WTC11 (cell line): ENCODE measurements at regions not wholly inside any gene's neighbourhood (a gene's known extent, or its start where the extent isn't known, plus 50 kb on each side); places are given as distances from the start of the nearest gene placed in this dataset.
A peak's percentile ranks its signal among the peaks of the same experiment; 100 is the strongest.

Experiments used
- ATAC-seq: fragments of 200-7000 bp; cut with Tn5 transposase; 2 replicates; pipeline ENCODE4 v1.10.0; 2021; ENCODE audit warnings: mild to moderate bottlenecking, moderate library complexity
- CTCF ChIA-PET: fragments of 300-600 bp; sonication (Branson Sonifier 250); formaldehyde crosslinking; loops from one replicate; lab custom pipeline; 2021; ENCODE audit warnings: antibody characterized with exemption; lab: Charles Lee
- POLR2A ChIA-PET: fragments of 350-600 bp; sonication (Branson Sonifier 250); formaldehyde crosslinking; loops from one replicate; lab custom pipeline; 2021; ENCODE audit warnings: antibody characterized with exemption; lab: Charles Lee
- DNase-seq: peaks from one replicate; pipeline ENCODE4 v3.0.0; 2021; ENCODE audit warnings: low spot score
- H3K27ac Mint-ChIP-seq: 2 replicates; pipeline ENCODE4 v1.8.0; 2021; ENCODE audit warnings: mixed read lengths
- H3K27me3 Mint-ChIP-seq: 2 replicates; pipeline ENCODE4 v1.8.0; 2021; ENCODE audit warnings: low read depth, mild to moderate bottlenecking, moderate library complexity, mixed read lengths
- H3K36me3 Mint-ChIP-seq: 2 replicates; pipeline ENCODE4 v1.8.0; 2021; ENCODE audit warnings: mixed read lengths
- H3K4me1 Mint-ChIP-seq: 2 replicates; pipeline ENCODE4 v1.8.0; 2022; ENCODE audit warnings: mixed read lengths
- H3K4me3 Mint-ChIP-seq: 2 replicates; pipeline ENCODE4 v1.8.0; 2021; ENCODE audit warnings: mild to moderate bottlenecking, moderate library complexity, mixed read lengths
- H3K9me3 Mint-ChIP-seq: 2 replicates; pipeline ENCODE4 v1.8.0; 2021; ENCODE audit warnings: mixed read lengths
- CREM ChIP-seq: sonication (generic); formaldehyde crosslinking; IDR thresholded peaks from 2 replicates; pipeline ENCODE4 v1.8.1; 2022; ENCODE audit warnings: mild to moderate bottlenecking, missing genetic modification reagents, moderate library complexity
- FOXJ3 ChIP-seq: sonication (generic); formaldehyde crosslinking; IDR thresholded peaks from 2 replicates; pipeline ENCODE4 v1.9.0; 2021; ENCODE audit warnings: missing genetic modification reagents, mild to moderate bottlenecking, borderline replicate concordance
- JUN ChIP-seq: sonication (generic); formaldehyde crosslinking; IDR thresholded peaks from 2 replicates; pipeline ENCODE4 v1.8.0; 2023; ENCODE audit warnings: mild to moderate bottlenecking, missing genetic modification reagents
- MXD4 ChIP-seq: fragments of 250-450 bp; sonication (Bioruptor Pico); IDR thresholded peaks from 2 replicates; pipeline ENCODE4 v1.8.0; 2021; ENCODE audit warnings: mild to moderate bottlenecking, moderate library complexity, borderline replicate concordance
- MYBL2 ChIP-seq: sonication (generic); formaldehyde crosslinking; IDR thresholded peaks from 2 replicates; pipeline ENCODE4 v1.8.1; 2023; ENCODE audit warnings: mild to moderate bottlenecking, moderate library complexity, missing genetic modification reagents
- NR1H2 ChIP-seq: sonication (generic); formaldehyde crosslinking; IDR thresholded peaks from 2 replicates; pipeline ENCODE4 v1.9.0; 2021; ENCODE audit warnings: mild to moderate bottlenecking, moderate library complexity, missing genetic modification reagents
- NR3C1 ChIP-seq: sonication (generic); formaldehyde crosslinking; conservative IDR thresholded peaks from 2 replicates; pipeline ENCODE4 v1.8.1; 2023; ENCODE audit warnings: low read depth, mild to moderate bottlenecking, missing genetic modification reagents
- SOX15 ChIP-seq: fragments of 250-450 bp; sonication (Bioruptor Pico); IDR thresholded peaks from 2 replicates; pipeline ENCODE4 v1.9.0; 2021; ENCODE audit warnings: mild to moderate bottlenecking
- TF ChIP-seq, protein P1 (sequence below): sonication (generic); formaldehyde crosslinking; IDR thresholded peaks from 2 replicates; pipeline ENCODE4 v1.8.0; 2022; ENCODE audit warnings: missing genetic modification reagents
- TF ChIP-seq, protein P2 (sequence below): sonication (generic); formaldehyde crosslinking; IDR thresholded peaks from 2 replicates; pipeline ENCODE4 v1.8.0; 2023; ENCODE audit warnings: missing genetic modification reagents
- TF ChIP-seq, protein P3 (sequence below): sonication (generic); formaldehyde crosslinking; IDR thresholded peaks from 2 replicates; pipeline ENCODE4 v1.8.1; 2022; ENCODE audit warnings: mild to moderate bottlenecking, moderate library complexity, missing genetic modification reagents
- TF ChIP-seq, protein P4 (sequence below): sonication (generic); formaldehyde crosslinking; IDR thresholded peaks from 2 replicates; pipeline ENCODE4 v1.8.1; 2022; ENCODE audit warnings: missing genetic modification reagents, borderline replicate concordance
- TF ChIP-seq, protein P5 (sequence below): sonication (generic); formaldehyde crosslinking; IDR thresholded peaks from 2 replicates; pipeline ENCODE4 v1.8.1; 2022; ENCODE audit warnings: mild to moderate bottlenecking, missing genetic modification reagents, moderate library complexity, borderline replicate concordance
- TF ChIP-seq, protein P6 (sequence below): sonication (generic); formaldehyde crosslinking; conservative IDR thresholded peaks from 2 replicates; pipeline ENCODE4 v1.8.1; 2023; ENCODE audit warnings: mild to moderate bottlenecking, low read depth, missing genetic modification reagents, moderate library complexity
- TF ChIP-seq, protein P7 (sequence below): sonication (generic); formaldehyde crosslinking; IDR thresholded peaks from 2 replicates; pipeline ENCODE4 v1.8.0; 2023; ENCODE audit warnings: mild to moderate bottlenecking, missing genetic modification reagents
- TF ChIP-seq, protein P8 (sequence below): fragments of 250-450 bp; sonication (Bioruptor Pico); IDR thresholded peaks from 2 replicates; pipeline ENCODE4 v1.8.0; 2021; ENCODE audit warnings: mild to moderate bottlenecking

DNA sequence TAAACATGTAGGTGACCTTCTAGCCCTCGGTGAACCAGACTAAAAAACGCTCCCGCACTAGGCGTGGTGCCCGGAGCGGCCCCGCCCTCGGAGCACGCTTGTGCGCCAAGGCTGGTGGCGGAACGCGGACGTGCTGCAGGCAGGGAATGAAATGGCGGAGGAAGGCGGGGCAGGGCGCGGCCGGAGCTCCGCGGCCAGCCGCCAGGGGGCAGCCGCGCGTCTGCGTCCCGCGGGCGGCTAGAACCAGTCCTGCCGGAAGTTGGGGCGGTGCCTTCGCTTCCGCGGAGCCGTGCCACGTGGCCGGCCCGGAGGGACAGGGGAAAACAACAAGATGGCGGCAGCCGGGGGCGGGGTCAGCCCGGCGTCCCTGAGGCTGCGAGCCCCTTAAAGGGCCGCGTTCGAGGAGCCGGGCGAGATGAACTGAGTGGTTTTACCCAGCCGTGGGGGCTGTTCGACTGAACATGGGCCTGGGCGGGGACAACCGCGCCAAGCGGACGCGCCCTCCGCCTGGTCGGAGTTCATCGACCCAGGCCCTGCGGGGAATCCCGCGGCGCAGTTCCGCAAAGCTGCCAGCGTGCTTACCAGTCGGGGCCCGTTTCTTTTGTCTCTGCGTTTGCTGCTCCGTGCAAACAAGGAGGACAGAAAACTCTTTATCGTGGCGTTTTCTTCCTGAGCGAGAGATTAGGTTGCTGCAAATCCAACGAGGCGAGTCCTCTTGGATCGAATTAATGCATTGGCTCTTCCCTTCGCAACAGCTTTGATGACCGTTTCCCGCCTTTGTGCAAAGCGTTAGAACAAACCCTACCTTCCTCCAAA is 90.9 kb upstream of the CHD2 start (continued):
- TF ChIP-seq, protein P1, sequence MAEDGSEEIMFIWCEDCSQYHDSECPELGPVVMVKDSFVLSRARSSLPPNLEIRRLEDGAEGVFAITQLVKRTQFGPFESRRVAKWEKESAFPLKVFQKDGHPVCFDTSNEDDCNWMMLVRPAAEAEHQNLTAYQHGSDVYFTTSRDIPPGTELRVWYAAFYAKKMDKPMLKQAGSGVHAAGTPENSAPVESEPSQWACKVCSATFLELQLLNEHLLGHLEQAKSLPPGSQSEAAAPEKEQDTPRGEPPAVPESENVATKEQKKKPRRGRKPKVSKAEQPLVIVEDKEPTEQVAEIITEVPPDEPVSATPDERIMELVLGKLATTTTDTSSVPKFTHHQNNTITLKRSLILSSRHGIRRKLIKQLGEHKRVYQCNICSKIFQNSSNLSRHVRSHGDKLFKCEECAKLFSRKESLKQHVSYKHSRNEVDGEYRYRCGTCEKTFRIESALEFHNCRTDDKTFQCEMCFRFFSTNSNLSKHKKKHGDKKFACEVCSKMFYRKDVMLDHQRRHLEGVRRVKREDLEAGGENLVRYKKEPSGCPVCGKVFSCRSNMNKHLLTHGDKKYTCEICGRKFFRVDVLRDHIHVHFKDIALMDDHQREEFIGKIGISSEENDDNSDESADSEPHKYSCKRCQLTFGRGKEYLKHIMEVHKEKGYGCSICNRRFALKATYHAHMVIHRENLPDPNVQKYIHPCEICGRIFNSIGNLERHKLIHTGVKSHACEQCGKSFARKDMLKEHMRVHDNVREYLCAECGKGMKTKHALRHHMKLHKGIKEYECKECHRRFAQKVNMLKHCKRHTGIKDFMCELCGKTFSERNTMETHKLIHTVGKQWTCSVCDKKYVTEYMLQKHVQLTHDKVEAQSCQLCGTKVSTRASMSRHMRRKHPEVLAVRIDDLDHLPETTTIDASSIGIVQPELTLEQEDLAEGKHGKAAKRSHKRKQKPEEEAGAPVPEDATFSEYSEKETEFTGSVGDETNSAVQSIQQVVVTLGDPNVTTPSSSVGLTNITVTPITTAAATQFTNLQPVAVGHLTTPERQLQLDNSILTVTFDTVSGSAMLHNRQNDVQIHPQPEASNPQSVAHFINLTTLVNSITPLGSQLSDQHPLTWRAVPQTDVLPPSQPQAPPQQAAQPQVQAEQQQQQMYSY (CRISPR knock-in tag), result no peak

DNA sequence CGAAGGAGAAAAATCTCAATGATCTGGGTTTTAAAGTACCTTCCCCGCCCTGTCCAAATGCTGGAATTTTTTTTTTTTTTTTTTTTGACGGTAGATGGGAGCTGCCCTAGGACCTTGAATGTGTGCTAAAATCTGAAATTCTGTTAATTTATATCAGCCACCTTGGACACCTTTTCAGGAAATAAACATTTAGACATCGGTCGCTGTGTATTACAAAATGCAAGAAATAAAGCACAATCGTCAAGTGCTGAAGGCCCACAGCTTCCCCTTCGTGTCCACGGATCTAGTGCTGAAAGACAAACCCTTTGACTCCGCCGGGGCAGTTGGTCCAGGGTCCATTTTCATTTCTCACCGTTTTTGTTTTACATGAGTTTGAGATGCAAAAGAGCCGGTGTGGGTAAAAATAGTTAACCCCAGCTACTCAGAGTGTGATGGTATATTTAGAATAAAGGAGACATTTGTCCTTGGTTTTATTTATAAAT is 90.2 kb upstream of the CHD2 start:
- POLR2A ChIA-PET, result interaction anchor here (0.9 to 5.4 kb wide), 14 partner anchors 10 to 108 kb away, joined by 3 to 191 read pairs (median 9); partner anchors contain the start of gene CHD2
- H3K9me3 Mint-ChIP-seq, result no peaks in the 10 kb centered on the region
- H3K27ac Mint-ChIP-seq, result peak overlapping the region; percentile 100
- CTCF ChIA-PET, result interaction anchor here (0.6 to 4.9 kb wide), 12 partner anchors 10 to 107 kb away, joined by 3 to 48 read pairs (median 11); partner anchors contain the start of gene CHD2
- peak overlapping the region; percentile 84 for H3K4me3 Mint-ChIP-seq
- no peaks in the 10 kb centered on the region for H3K27me3 Mint-ChIP-seq
- DNase-seq (no peak), ATAC-seq (no peak; the same call in 1 of the 2 replicates)
- H3K4me1 Mint-ChIP-seq, result peaks cover 43% of the 10 kb centered on the region
- no peaks in the 10 kb centered on the region for H3K36me3 Mint-ChIP-seq
- TF ChIP-seq, protein P2, sequence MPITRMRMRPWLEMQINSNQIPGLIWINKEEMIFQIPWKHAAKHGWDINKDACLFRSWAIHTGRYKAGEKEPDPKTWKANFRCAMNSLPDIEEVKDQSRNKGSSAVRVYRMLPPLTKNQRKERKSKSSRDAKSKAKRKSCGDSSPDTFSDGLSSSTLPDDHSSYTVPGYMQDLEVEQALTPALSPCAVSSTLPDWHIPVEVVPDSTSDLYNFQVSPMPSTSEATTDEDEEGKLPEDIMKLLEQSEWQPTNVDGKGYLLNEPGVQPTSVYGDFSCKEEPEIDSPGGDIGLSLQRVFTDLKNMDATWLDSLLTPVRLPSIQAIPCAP, result no peak
- TF ChIP-seq MYBL2 (CRISPR knock-in tag) (no peak; the same call in 1 of the 2 replicates), SOX15 (CRISPR knock-in tag) (no peak), NR3C1 (no peak), NR1H2 (no peak), JUN (no peak), MXD4 (CRISPR knock-in tag) (no peak), CREM (CRISPR knock-in tag) (no peak), FOXJ3 (CRISPR knock-in tag) (no peak)
- TF ChIP-seq, protein P3, sequence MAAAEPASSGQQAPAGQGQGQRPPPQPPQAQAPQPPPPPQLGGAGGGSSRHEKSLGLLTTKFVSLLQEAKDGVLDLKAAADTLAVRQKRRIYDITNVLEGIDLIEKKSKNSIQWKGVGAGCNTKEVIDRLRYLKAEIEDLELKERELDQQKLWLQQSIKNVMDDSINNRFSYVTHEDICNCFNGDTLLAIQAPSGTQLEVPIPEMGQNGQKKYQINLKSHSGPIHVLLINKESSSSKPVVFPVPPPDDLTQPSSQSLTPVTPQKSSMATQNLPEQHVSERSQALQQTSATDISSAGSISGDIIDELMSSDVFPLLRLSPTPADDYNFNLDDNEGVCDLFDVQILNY (CRISPR knock-in tag), result no peak
- TF ChIP-seq, protein P4, sequence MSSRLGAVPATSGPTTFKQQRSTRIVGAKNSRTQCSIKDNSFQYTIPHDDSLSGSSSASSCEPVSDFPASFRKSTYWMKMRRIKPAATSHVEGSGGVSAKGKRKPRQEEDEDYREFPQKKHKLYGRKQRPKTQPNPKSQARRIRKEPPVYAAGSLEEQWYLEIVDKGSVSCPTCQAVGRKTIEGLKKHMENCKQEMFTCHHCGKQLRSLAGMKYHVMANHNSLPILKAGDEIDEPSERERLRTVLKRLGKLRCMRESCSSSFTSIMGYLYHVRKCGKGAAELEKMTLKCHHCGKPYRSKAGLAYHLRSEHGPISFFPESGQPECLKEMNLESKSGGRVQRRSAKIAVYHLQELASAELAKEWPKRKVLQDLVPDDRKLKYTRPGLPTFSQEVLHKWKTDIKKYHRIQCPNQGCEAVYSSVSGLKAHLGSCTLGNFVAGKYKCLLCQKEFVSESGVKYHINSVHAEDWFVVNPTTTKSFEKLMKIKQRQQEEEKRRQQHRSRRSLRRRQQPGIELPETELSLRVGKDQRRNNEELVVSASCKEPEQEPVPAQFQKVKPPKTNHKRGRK (CRISPR knock-in tag), result no peak
- TF ChIP-seq, protein P5, sequence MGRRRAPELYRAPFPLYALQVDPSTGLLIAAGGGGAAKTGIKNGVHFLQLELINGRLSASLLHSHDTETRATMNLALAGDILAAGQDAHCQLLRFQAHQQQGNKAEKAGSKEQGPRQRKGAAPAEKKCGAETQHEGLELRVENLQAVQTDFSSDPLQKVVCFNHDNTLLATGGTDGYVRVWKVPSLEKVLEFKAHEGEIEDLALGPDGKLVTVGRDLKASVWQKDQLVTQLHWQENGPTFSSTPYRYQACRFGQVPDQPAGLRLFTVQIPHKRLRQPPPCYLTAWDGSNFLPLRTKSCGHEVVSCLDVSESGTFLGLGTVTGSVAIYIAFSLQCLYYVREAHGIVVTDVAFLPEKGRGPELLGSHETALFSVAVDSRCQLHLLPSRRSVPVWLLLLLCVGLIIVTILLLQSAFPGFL, result no peak
- TF ChIP-seq, protein P6, sequence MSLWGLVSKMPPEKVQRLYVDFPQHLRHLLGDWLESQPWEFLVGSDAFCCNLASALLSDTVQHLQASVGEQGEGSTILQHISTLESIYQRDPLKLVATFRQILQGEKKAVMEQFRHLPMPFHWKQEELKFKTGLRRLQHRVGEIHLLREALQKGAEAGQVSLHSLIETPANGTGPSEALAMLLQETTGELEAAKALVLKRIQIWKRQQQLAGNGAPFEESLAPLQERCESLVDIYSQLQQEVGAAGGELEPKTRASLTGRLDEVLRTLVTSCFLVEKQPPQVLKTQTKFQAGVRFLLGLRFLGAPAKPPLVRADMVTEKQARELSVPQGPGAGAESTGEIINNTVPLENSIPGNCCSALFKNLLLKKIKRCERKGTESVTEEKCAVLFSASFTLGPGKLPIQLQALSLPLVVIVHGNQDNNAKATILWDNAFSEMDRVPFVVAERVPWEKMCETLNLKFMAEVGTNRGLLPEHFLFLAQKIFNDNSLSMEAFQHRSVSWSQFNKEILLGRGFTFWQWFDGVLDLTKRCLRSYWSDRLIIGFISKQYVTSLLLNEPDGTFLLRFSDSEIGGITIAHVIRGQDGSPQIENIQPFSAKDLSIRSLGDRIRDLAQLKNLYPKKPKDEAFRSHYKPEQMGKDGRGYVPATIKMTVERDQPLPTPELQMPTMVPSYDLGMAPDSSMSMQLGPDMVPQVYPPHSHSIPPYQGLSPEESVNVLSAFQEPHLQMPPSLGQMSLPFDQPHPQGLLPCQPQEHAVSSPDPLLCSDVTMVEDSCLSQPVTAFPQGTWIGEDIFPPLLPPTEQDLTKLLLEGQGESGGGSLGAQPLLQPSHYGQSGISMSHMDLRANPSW (CRISPR knock-in tag), result no peak
- TF ChIP-seq, protein P7, sequence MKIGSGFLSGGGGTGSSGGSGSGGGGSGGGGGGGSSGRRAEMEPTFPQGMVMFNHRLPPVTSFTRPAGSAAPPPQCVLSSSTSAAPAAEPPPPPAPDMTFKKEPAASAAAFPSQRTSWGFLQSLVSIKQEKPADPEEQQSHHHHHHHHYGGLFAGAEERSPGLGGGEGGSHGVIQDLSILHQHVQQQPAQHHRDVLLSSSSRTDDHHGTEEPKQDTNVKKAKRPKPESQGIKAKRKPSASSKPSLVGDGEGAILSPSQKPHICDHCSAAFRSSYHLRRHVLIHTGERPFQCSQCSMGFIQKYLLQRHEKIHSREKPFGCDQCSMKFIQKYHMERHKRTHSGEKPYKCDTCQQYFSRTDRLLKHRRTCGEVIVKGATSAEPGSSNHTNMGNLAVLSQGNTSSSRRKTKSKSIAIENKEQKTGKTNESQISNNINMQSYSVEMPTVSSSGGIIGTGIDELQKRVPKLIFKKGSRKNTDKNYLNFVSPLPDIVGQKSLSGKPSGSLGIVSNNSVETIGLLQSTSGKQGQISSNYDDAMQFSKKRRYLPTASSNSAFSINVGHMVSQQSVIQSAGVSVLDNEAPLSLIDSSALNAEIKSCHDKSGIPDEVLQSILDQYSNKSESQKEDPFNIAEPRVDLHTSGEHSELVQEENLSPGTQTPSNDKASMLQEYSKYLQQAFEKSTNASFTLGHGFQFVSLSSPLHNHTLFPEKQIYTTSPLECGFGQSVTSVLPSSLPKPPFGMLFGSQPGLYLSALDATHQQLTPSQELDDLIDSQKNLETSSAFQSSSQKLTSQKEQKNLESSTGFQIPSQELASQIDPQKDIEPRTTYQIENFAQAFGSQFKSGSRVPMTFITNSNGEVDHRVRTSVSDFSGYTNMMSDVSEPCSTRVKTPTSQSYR, result no peak
- TF ChIP-seq, protein P8, sequence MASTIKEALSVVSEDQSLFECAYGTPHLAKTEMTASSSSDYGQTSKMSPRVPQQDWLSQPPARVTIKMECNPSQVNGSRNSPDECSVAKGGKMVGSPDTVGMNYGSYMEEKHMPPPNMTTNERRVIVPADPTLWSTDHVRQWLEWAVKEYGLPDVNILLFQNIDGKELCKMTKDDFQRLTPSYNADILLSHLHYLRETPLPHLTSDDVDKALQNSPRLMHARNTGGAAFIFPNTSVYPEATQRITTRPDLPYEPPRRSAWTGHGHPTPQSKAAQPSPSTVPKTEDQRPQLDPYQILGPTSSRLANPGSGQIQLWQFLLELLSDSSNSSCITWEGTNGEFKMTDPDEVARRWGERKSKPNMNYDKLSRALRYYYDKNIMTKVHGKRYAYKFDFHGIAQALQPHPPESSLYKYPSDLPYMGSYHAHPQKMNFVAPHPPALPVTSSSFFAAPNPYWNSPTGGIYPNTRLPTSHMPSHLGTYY (CRISPR knock-in tag), result no peak
